Cerebellar cortex (tissue), 1 donor: ENCODE measurements at regions not wholly inside any gene's neighbourhood (a gene's known extent, or its start where the extent isn't known, plus 50 kb on each side); places are given as distances from the start of the nearest gene placed in this dataset.

Experiments used
- DNase-seq: peaks from one replicate; pipeline ENCODE4 v3.0.0-alpha.2; 2015; ENCODE audit warnings: low spot score

- no peak for DNase-seq
Observed at GRCh38 chr5:3654515-3654914, 58.9 kb downstream of the IRX1 start.

- no peak for DNase-seq
Observed at GRCh38 chr5:3656803-3657202, 61.2 kb downstream of the IRX1 start.

- no peak for DNase-seq
Observed at GRCh38 chr5:3657364-3658022, 61.9 kb downstream of the IRX1 start.

- no peak for DNase-seq
Observed at GRCh38 chr5:3658929-3659328, 63.3 kb downstream of the IRX1 start.

GRCh38 chr5:3659907-3660306 lies 64.3 kb downstream of the IRX1 start:
- no peak for DNase-seq

GRCh38 chr5:3660630-3661029 lies 65.0 kb downstream of the IRX1 start:
- DNase-seq: no peak

- no peak for DNase-seq
Observed at GRCh38 chr5:3661755-3662296, 66.2 kb downstream of the IRX1 start.

- no peak for DNase-seq
Observed at GRCh38 chr5:3662344-3662743, 66.7 kb downstream of the IRX1 start.

- no peak for DNase-seq
Observed at GRCh38 chr5:3671337-3671736, 75.7 kb downstream of the IRX1 start.

- DNase-seq: no peak
Observed at GRCh38 chr5:3678801-3679200, 83.2 kb downstream of the IRX1 start.

- DNase-seq: no peak
Observed at GRCh38 chr5:3680821-3681220, 85.2 kb downstream of the IRX1 start.

GRCh38 chr5:3684118-3684517 lies 88.5 kb downstream of the IRX1 start:
- DNase-seq: no peak

GRCh38 chr5:3684771-3685354 lies 89.2 kb downstream of the IRX1 start:
- DNase-seq: no peak

- DNase-seq: no peak
Observed at GRCh38 chr5:3694819-3695218, 99.2 kb downstream of the IRX1 start.

- DNase-seq: no peak
Observed at GRCh38 chr5:3695818-3696217, 100.2 kb downstream of the IRX1 start.

GRCh38 chr5:3698412-3698811 lies 102.8 kb downstream of the IRX1 start:
- no peak for DNase-seq

GRCh38 chr5:3701694-3702093 lies 106.1 kb downstream of the IRX1 start:
- no peak for DNase-seq

- DNase-seq: no peak
Observed at GRCh38 chr5:3704661-3705060, 109.0 kb downstream of the IRX1 start.

- no peak for DNase-seq
Observed at GRCh38 chr5:3709068-3709716, 113.6 kb downstream of the IRX1 start.

GRCh38 chr5:3709717-3710348 lies 114.2 kb downstream of the IRX1 start:
- DNase-seq: no peak

- no peak for DNase-seq
Observed at GRCh38 chr5:3715062-3715461, 119.4 kb downstream of the IRX1 start.

- no peak for DNase-seq
Observed at GRCh38 chr5:3729631-3730030, 134.0 kb downstream of the IRX1 start.

GRCh38 chr5:3734632-3735031 lies 139.0 kb downstream of the IRX1 start:
- DNase-seq: no peak
